Ishikawa (cell line): ENCODE measurements at regions not wholly inside any gene's neighbourhood (a gene's known extent, or its start where the extent isn't known, plus 50 kb on each side); places are given as distances from the start of the nearest gene placed in this dataset.

Experiments used
- CEBPB ChIP-seq: IDR thresholded peaks from 2 replicates; pipeline ENCODE4 v1.6.1; 2012
- CREB1 ChIP-seq: IDR thresholded peaks from 2 replicates; pipeline ENCODE4 v1.6.1; 2012; ENCODE audit warnings: low read depth
- EP300 ChIP-seq: IDR thresholded peaks from 2 replicates; pipeline ENCODE4 v1.6.1; 2012; ENCODE audit warnings: borderline replicate concordance
- FOXM1 ChIP-seq: IDR thresholded peaks from 2 replicates; pipeline ENCODE4 v1.6.1; 2012; ENCODE audit warnings: low read depth, borderline replicate concordance
- NFIC ChIP-seq: IDR thresholded peaks from 2 replicates; pipeline ENCODE4 v1.6.1; 2012
- RAD21 ChIP-seq: IDR thresholded peaks from 2 replicates; pipeline ENCODE4 v1.6.1; 2012; ENCODE audit warnings: low read depth
- REST ChIP-seq: IDR thresholded peaks from 2 replicates; pipeline ENCODE4 v1.6.1; 2012; ENCODE audit warnings: low read depth, mild to moderate bottlenecking
- YY1 ChIP-seq: IDR thresholded peaks from 2 replicates; pipeline ENCODE4 v1.6.1; 2012; ENCODE audit warnings: low read depth

GRCh38 chr2:226424971-226425370, 374.6 kb downstream of the IRS1 start:
- no peak for TF ChIP-seq FOXM1
- no peak for TF ChIP-seq YY1
- TF ChIP-seq EP300 = no peak
- no peak for TF ChIP-seq REST
- TF ChIP-seq CREB1 = no peak
- no peak for TF ChIP-seq CEBPB
- TF ChIP-seq RAD21 = no peak
- no peak for TF ChIP-seq NFIC
